Right lobe of liver (tissue), 4 donors: ENCODE measurements at regions not wholly inside any gene's neighbourhood (a gene's known extent, or its start where the extent isn't known, plus 50 kb on each side); places are given as distances from the start of the nearest gene placed in this dataset.

Experiments used
- POLR2A ChIP-seq: fragments of 450-650 bp; IDR thresholded peaks from one replicate; pipeline ENCODE4 v1.6.1; 2017; ENCODE audit warnings: antibody characterized with exemption, mild to moderate bottlenecking
- TF ChIP-seq, protein P1 (sequence below), 4 donors: fragments of 200-600 bp in 3 of 4; fragments of 450-650 bp in 1 of 4; IDR thresholded peaks; one replicate each; pipeline versions ENCODE4 v1.5.1 to v1.8.0; 2016 to 2022; ENCODE audit warnings: antibody characterized with exemption in 4 of 4, mild to moderate bottlenecking in 2 of 4
- donor health status: DM: no; HTN: no; CAD: no.
- donor health status: DM: no; HTN: no; CAD: no.
- donor health status: DM: no; HTN: yes; CAD: no.

DNA sequence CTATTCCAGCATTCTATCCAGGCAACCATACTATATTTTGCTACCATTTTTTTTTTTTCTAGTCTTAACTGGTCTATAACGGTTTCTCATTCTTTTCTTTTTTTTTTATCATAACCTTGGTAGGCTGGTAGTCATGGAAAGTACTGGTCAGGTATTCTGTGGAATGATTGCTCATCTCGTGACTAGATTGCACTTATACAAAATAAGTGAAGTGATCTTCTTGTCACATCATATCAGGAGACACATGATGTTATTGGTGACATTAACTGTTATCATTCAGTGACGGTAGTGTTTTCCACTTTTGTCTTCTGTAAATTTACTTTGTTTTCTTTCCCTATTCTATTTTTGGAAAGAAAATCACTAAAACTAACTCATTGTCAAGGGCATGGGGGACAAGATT is 239.3 kb upstream of the SLITRK6 start:
- TF ChIP-seq, protein P1, sequence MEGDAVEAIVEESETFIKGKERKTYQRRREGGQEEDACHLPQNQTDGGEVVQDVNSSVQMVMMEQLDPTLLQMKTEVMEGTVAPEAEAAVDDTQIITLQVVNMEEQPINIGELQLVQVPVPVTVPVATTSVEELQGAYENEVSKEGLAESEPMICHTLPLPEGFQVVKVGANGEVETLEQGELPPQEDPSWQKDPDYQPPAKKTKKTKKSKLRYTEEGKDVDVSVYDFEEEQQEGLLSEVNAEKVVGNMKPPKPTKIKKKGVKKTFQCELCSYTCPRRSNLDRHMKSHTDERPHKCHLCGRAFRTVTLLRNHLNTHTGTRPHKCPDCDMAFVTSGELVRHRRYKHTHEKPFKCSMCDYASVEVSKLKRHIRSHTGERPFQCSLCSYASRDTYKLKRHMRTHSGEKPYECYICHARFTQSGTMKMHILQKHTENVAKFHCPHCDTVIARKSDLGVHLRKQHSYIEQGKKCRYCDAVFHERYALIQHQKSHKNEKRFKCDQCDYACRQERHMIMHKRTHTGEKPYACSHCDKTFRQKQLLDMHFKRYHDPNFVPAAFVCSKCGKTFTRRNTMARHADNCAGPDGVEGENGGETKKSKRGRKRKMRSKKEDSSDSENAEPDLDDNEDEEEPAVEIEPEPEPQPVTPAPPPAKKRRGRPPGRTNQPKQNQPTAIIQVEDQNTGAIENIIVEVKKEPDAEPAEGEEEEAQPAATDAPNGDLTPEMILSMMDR (IDR thresholded peaks at IDR 0.05): no peak
- TF ChIP-seq POLR2A: no peak
